K562 (cell line): ENCODE measurements at regions not wholly inside any gene's neighbourhood (a gene's known extent, or its start where the extent isn't known, plus 50 kb on each side); places are given as distances from the start of the nearest gene placed in this dataset.
A peak's percentile ranks its signal among the peaks of the same experiment; 100 is the strongest.

ENCODE experiments used
- ARID3A ChIP-seq: IDR thresholded peaks from 2 replicates; pipeline ENCODE4 v1.6.1; 2012; ENCODE audit warnings: low read depth, low read length, improper control_type of control experiment, borderline replicate concordance
- ARID4B ChIP-seq: sonication (generic); formaldehyde crosslinking; IDR thresholded peaks from 2 replicates; pipeline ENCODE4 v1.8.0; 2022; ENCODE audit warnings: mild to moderate bottlenecking, missing genetic modification reagents
- BCLAF1 ChIP-seq, 2 experiments: fragments of 450-650 bp in 1 of 2; IDR thresholded peaks; 2 replicates each; pipeline ENCODE4 v1.6.1; 2011 to 2017; ENCODE audit warnings: low read depth in 2 of 2, antibody characterized with exemption in 1 of 2, borderline replicate concordance in 1 of 2, low read length in 1 of 2, mild to moderate bottlenecking in 1 of 2, mixed read lengths in 1 of 2; ENCODE audit not compliant: control insufficient read depth in 1 of 2
- BCOR ChIP-seq: fragments of 450-650 bp; IDR thresholded peaks from 2 replicates; pipeline ENCODE4 v1.6.1; 2016
- CEBPB ChIP-seq: fragments of 450-650 bp; IDR thresholded peaks from 2 replicates; pipeline ENCODE4 v1.6.1; 2016; ENCODE audit warnings: missing genetic modification characterization, missing compliant biosample characterization
- IRF9 ChIP-seq: fragments of 450-650 bp; IDR thresholded peaks from 2 replicates; pipeline ENCODE4 v1.6.1; 2016; ENCODE audit warnings: missing biosample characterization, missing genetic modification characterization
- NR0B1 ChIP-seq: fragments of 450-650 bp; IDR thresholded peaks from one replicate; pipeline ENCODE4 v1.6.1; 2018; ENCODE audit warnings: mild to moderate bottlenecking, moderate library complexity; ENCODE audit not compliant: partially characterized antibody
- ZHX1 ChIP-seq: fragments of 150-350 bp; conservative IDR thresholded peaks from 2 replicates; pipeline ENCODE4 v1.6.1; 2014; ENCODE audit warnings: low read length
- ZNF316 ChIP-seq: fragments of 450-650 bp; IDR thresholded peaks from 2 replicates; pipeline ENCODE4 v1.6.1; 2016

GRCh38 chr10:91006001-91006751, 85.3 kb upstream of the ANKRD1 start (continued):
- TF ChIP-seq IRF9 (tag) (no peak), ARID3A (peak; percentile 69; the same call in 1 of the 2 replicates), ARID4B (CRISPR knock-in tag) (no peak), NR0B1 (no peak), ZNF316 (no peak), BCLAF1 (IDR thresholded peaks at IDR 0.05; ENCODE audit: borderline replicate concordance in 1 of 2, control insufficient read depth in 1 of 2, low read depth in 2 of 2, low read length in 1 of 2) (no peak), ZHX1 (no peak), BCOR (peak; percentile 36; the same call in 1 of the 2 replicates), CEBPB (tag) (peak; percentile 54)
